ENCODE measurements at regions not wholly inside any gene's neighbourhood (a gene's known extent, or its start where the extent isn't known, plus 50 kb on each side); places are given as distances from the start of the nearest gene placed in this dataset.
"Not testable (repeated sequence)": the region's sequence is repeated elsewhere in the genome, so short reads cannot be mapped to it uniquely, and the experiment has no call there.

DNA sequence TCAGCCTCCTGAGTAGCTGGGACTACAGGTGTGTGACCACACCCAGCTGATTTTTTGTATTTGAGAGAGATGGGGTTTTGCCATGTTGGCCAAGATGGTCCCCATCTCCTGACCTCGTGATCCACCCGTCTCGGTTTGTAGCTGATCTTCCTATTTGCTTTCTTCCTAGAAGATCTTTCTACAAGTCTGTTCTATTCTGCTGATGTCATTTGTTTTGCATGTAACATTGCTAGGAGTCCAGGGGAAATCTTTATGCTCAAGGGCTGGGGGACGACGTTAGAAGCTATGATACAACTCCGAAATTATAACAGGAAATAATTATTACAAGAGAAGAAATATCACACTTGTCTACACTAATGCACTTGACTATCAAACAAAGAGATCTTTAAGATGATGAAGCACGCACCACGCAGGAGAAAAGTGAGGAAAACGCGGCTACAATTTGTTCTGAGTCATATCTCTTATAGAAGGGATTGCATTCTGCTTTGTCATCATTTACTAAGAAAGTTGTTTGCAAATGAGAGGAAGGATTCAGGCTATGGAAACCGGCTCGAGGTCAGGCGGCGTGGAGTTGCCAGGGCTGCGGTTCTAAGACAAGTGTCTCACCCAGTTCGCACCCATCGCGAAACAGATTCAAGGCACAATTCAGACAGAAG is 103.0 kb upstream of the CARD11 start:
- TF ChIP-seq, protein P1, sequence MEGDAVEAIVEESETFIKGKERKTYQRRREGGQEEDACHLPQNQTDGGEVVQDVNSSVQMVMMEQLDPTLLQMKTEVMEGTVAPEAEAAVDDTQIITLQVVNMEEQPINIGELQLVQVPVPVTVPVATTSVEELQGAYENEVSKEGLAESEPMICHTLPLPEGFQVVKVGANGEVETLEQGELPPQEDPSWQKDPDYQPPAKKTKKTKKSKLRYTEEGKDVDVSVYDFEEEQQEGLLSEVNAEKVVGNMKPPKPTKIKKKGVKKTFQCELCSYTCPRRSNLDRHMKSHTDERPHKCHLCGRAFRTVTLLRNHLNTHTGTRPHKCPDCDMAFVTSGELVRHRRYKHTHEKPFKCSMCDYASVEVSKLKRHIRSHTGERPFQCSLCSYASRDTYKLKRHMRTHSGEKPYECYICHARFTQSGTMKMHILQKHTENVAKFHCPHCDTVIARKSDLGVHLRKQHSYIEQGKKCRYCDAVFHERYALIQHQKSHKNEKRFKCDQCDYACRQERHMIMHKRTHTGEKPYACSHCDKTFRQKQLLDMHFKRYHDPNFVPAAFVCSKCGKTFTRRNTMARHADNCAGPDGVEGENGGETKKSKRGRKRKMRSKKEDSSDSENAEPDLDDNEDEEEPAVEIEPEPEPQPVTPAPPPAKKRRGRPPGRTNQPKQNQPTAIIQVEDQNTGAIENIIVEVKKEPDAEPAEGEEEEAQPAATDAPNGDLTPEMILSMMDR (conservative IDR thresholded peaks at IDR 0.05; ENCODE audit: low read length): no peak
- TF ChIP-seq EZH2phosphoT487 (IDR thresholded peaks at IDR 0.05; ENCODE audit: borderline replicate concordance, low read depth, low read length): no peak
- ChIA-PET CTCF (ENCODE audit: unreplicated experiment) (no interaction called here), POLR2A (interaction anchor here (0.6 to 0.7 kb wide), 2 partner anchors 21 to 53 kb away, joined by 4 to 7 read pairs; no protein-coding TSS in a partner anchor)
- no peak overlapping the region for H3K4me2 ChIP-seq (ENCODE audit: low read length)
- no peaks in the 10 kb centered on the region for H3K9me2 ChIP-seq (ENCODE audit: insufficient read depth, low read length)
- no peaks in the 10 kb centered on the region for H3K9me3 ChIP-seq (ENCODE audit: low read length)
- no peaks in the 10 kb centered on the region for H3K36me3 ChIP-seq (ENCODE audit: insufficient read depth, low read length)
- BruUV-seq (replicated peaks): no TSS peak
- no peak for DNase-seq (ENCODE audit: low spot score)
- no peak overlapping the region for H2AFZ ChIP-seq (ENCODE audit: low read length)
- no peak overlapping the region for H3K4me3 ChIP-seq (ENCODE audit: low read depth, low read length, poor library complexity, severe bottlenecking)
- no peak overlapping the region for H3K27ac ChIP-seq (ENCODE audit: low read depth, low read length, poor library complexity, severe bottlenecking)
- H3K4me1 ChIP-seq (ENCODE audit: insufficient read depth, low read length, poor library complexity, severe bottlenecking): peaks cover 22% of the 10 kb centered on the region
- intact Hi-C loops (cut with micrococcal nuclease; ENCODE audit: unreplicated experiment): no loop called here
- no peaks in the 10 kb centered on the region for H3K79me2 ChIP-seq (ENCODE audit: insufficient read depth, low read depth, low read length)
- no peaks in the 10 kb centered on the region for H4K20me1 ChIP-seq (ENCODE audit: insufficient read depth, low read length)

DNA sequence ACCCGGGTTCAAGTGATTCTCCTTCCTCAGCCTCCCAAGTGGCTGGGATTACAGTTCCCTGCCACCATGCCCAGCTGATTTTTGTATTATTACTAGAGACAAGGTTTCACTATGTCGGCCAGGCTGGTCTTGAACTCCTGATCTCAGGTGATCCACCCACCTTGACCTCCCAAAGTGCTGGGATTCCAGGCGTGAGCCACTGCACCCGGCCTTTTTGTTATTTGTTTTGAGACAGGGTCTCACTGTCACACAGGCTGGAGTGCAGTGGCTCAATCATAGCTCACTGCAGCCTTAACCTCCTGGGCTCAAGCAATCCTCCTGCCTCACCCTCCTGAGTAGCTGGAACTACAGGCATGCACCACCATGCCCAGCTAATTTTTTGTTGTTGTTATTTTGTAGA is 104.8 kb upstream of the CARD11 start:
- H3K79me2 ChIP-seq (ENCODE audit: insufficient read depth, low read depth, low read length); H3K27ac ChIP-seq (ENCODE audit: low read depth, low read length, poor library complexity, severe bottlenecking); BruUV-seq (replicated peaks); intact Hi-C loops (cut with micrococcal nuclease; ENCODE audit: unreplicated experiment); H4K20me1 ChIP-seq (ENCODE audit: insufficient read depth, low read length); DNase-seq (ENCODE audit: low spot score); H3K9me3 ChIP-seq (ENCODE audit: low read length); H2AFZ ChIP-seq (ENCODE audit: low read length); H3K4me2 ChIP-seq (ENCODE audit: low read length); H3K4me3 ChIP-seq (ENCODE audit: low read depth, low read length, poor library complexity, severe bottlenecking); POLR2A ChIA-PET; H3K36me3 ChIP-seq (ENCODE audit: insufficient read depth, low read length); H3K9me2 ChIP-seq (ENCODE audit: insufficient read depth, low read length); CTCF ChIA-PET (ENCODE audit: unreplicated experiment): not testable (repeated sequence)
- peaks cover 40% of the 10 kb centered on the region for H3K4me1 ChIP-seq (ENCODE audit: insufficient read depth, low read length, poor library complexity, severe bottlenecking)

DNA sequence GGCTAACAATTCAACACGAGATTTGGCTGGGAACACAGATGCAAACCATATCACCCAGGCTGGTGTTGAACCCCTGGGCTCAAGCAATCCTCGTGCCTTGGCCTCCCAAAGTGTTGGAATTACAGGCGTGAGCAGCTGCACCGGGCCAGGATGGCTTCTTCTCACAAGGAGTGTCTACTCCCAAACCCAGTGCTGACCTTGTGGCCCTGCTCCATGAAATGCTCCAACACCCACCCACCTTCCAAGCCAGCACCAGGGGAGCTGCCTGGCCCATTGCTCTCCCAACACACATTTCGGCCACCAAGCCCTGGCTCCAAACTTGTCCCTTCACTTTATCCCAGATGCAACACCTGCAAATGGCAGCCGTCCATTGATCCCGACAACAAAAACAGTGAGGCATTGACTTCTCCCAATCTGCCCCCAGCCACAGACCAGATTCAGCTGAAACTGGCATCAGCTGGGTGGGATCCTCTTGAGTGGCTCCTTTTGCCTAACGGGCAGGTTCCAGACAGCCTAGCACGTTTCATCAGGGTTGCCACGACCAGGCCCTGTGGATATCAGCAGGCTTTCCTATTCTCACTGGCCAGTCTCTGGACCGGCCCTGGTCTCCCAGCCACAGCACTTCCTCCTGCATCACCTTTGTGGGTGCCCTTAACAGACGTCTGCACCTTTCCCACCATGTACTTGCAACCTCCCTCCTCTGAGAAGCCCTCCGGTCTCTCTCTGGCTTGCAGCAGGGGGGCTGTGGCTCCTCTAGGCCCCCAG is 105.7 kb upstream of the CARD11 start:
- H4K20me1 ChIP-seq (ENCODE audit: insufficient read depth, low read length): no peaks in the 10 kb centered on the region
- no peak overlapping the region for H3K27ac ChIP-seq (ENCODE audit: low read depth, low read length, poor library complexity, severe bottlenecking)
- no peak for DNase-seq (ENCODE audit: low spot score)
- peaks cover 46% of the 10 kb centered on the region for H3K4me1 ChIP-seq (ENCODE audit: insufficient read depth, low read length, poor library complexity, severe bottlenecking)
- intact Hi-C loops (cut with micrococcal nuclease; ENCODE audit: unreplicated experiment): no loop called here
- BruUV-seq (replicated peaks): no TSS peak
- H3K9me2 ChIP-seq (ENCODE audit: insufficient read depth, low read length): no peaks in the 10 kb centered on the region
- no peaks in the 10 kb centered on the region for H3K36me3 ChIP-seq (ENCODE audit: insufficient read depth, low read length)
- peak overlapping the region; percentile 92; the same call in 1 of the 2 replicates for H2AFZ ChIP-seq (ENCODE audit: low read length)
- H3K9me3 ChIP-seq (ENCODE audit: low read length): no peaks in the 10 kb centered on the region
- 0 out of 2 replicates have a peak overlapping the region, but pooled peaks have one; percentile 37 for H3K4me2 ChIP-seq (ENCODE audit: low read length)
- no peak for TF ChIP-seq EZH2phosphoT487 (IDR thresholded peaks at IDR 0.05; ENCODE audit: borderline replicate concordance, low read depth, low read length)
- TF ChIP-seq, protein P1 (conservative IDR thresholded peaks at IDR 0.05; ENCODE audit: low read length): no peak
- H3K79me2 ChIP-seq (ENCODE audit: insufficient read depth, low read depth, low read length): no peaks in the 10 kb centered on the region
- ChIA-PET POLR2A (interaction anchor here (0.5 to 1.7 kb wide), 2 partner anchors 139 to 256 kb away, joined by 3 to 5 read pairs; no protein-coding TSS in a partner anchor), CTCF (ENCODE audit: unreplicated experiment) (no interaction called here)
- no peak overlapping the region for H3K4me3 ChIP-seq (ENCODE audit: low read depth, low read length, poor library complexity, severe bottlenecking)
